ENCODE measurements at regions not wholly inside any gene's neighbourhood (a gene's known extent, or its start where the extent isn't known, plus 50 kb on each side); places are given as distances from the start of the nearest gene placed in this dataset.
"Not testable (repeated sequence)": the region's sequence is repeated elsewhere in the genome, so short reads cannot be mapped to it uniquely, and the experiment has no call there.

DNA sequence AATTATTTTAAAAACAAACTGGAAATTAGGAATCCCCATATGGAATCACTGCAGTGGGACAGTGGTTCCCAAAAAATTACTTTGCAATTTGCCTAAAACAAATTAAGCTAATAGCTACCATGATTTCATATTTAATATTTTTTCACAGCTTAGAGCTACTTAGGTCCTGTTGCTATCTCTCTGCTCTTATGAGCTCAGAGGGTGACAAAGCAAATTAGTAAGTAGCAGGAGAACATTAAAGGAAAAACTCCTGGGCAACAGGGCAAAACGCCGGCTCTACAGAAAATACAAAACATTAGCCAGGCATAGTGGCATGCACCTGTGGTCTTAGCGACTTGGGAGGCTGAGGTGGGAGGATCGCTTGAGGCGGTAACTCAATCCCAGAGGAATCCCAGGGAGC lies 83.8 kb upstream of the RPRML start:
- TF ChIP-seq, protein P1, sequence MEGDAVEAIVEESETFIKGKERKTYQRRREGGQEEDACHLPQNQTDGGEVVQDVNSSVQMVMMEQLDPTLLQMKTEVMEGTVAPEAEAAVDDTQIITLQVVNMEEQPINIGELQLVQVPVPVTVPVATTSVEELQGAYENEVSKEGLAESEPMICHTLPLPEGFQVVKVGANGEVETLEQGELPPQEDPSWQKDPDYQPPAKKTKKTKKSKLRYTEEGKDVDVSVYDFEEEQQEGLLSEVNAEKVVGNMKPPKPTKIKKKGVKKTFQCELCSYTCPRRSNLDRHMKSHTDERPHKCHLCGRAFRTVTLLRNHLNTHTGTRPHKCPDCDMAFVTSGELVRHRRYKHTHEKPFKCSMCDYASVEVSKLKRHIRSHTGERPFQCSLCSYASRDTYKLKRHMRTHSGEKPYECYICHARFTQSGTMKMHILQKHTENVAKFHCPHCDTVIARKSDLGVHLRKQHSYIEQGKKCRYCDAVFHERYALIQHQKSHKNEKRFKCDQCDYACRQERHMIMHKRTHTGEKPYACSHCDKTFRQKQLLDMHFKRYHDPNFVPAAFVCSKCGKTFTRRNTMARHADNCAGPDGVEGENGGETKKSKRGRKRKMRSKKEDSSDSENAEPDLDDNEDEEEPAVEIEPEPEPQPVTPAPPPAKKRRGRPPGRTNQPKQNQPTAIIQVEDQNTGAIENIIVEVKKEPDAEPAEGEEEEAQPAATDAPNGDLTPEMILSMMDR (IDR thresholded peaks at IDR 0.05) = not testable (repeated sequence)
- not testable (repeated sequence) for TF ChIP-seq ZFX (IDR thresholded peaks at IDR 0.05; ENCODE audit: borderline replicate concordance)
